ENCODE measurements at regions not wholly inside any gene's neighbourhood (a gene's known extent, or its start where the extent isn't known, plus 50 kb on each side); places are given as distances from the start of the nearest gene placed in this dataset.

GRCh38 chr2:114175507-114175906 is 266.9 kb upstream of the DPP10 start:
- H3K18ac ChIP-seq (ENCODE audit: low read length): no peak overlapping the region
- H3K27ac ChIP-seq (replicated peaks; ENCODE audit: low read length): no peak overlapping the region
- H2AK5ac ChIP-seq (ENCODE audit: low read depth, low read length): no peak overlapping the region
- H3K23ac ChIP-seq (ENCODE audit: low read depth, low read length, poor library complexity): no peak overlapping the region
- no peak overlapping the region for H2BK15ac ChIP-seq (ENCODE audit: low read length)
- no CpG with 5 or more reads among the region's 1 CpG for WGBS, 2 donors (ENCODE audit: extremely low coverage in 2 of 2, insufficient read length in 2 of 2, insufficient replicate concordance in 1 of 2)
- H3K79me1 ChIP-seq (ENCODE audit: low read depth, low read length): no peaks in the 10 kb centered on the region
- H3K4me1 ChIP-seq (ENCODE audit: control insufficient read depth in 2 of 2, insufficient read depth in 1 of 2, low read depth in 1 of 2, low read length in 2 of 2): peaks cover 0 to 2% of the 10 kb centered on the region in 2 donors
- no peaks in the 10 kb centered on the region for H3K27me3 ChIP-seq (ENCODE audit: control insufficient read depth in 3 of 3, insufficient read depth in 3 of 3, low read depth in 1 of 3, low read length in 3 of 3)
- no peak overlapping the region for H2BK120ac ChIP-seq (ENCODE audit: low read depth, low read length)
- H2BK12ac ChIP-seq (ENCODE audit: low read length): no peak overlapping the region
- H3K9me3 ChIP-seq (replicated peaks in 1 of 2; ENCODE audit: control insufficient read depth in 2 of 2, insufficient read depth in 1 of 2, low read depth in 1 of 2, low read length in 2 of 2): peaks cover 0 to 3% of the 10 kb centered on the region in 2 donors
- H2BK5ac ChIP-seq (ENCODE audit: low read length): no peak overlapping the region
- no peak overlapping the region for H2AFZ ChIP-seq (ENCODE audit: low read length)
- H3K14ac ChIP-seq (ENCODE audit: low read length): no peak overlapping the region
- H3K4ac ChIP-seq (ENCODE audit: low read length): no peak overlapping the region
- no peak overlapping the region for H3K4me2 ChIP-seq (ENCODE audit: insufficient read depth, low read length, poor library complexity, severe bottlenecking)
- H4K8ac ChIP-seq (ENCODE audit: low read depth, low read length): no peak overlapping the region
- H3K4me3 ChIP-seq (ENCODE audit: low read length in 2 of 2): no peak overlapping the region
- H3K9ac ChIP-seq (ENCODE audit: low read depth, low read length, poor library complexity): no peak overlapping the region
- H4K91ac ChIP-seq (ENCODE audit: low read depth, low read length, poor library complexity): no peak overlapping the region
- no peak for DNase-seq (ENCODE audit: low spot score)
- H3K36me3 ChIP-seq (replicated peaks in 1 of 2; ENCODE audit: control insufficient read depth in 2 of 2, insufficient read depth in 2 of 2, low read length in 2 of 2): no peaks in the 10 kb centered on the region

DNA sequence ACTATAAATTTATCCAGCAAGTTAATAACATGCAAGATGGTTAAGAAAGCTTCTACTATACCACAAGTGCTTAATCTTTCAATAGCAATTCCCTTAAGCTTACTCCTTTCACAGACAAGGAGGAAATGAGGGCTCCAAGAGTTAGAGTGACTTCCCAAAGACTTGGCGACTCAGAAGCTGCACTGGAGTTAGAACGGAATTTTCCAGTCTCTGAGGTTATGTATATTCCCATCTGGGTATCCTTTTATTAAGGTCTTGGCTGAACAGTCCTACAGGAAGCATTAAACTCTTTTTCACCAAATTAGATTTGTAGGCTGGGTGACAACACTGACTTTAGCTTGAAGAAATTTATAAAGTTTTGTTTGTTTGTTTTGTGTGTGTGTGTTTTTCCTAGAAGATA is 256.9 kb upstream of the DPP10 start:
- H2AK5ac ChIP-seq (ENCODE audit: low read depth, low read length): no peak overlapping the region
- no peak overlapping the region for H3K4ac ChIP-seq (ENCODE audit: low read length)
- H3K27me3 ChIP-seq (ENCODE audit: control insufficient read depth in 3 of 3, insufficient read depth in 3 of 3, low read depth in 1 of 3, low read length in 3 of 3): no peaks in the 10 kb centered on the region
- H2BK120ac ChIP-seq (ENCODE audit: low read depth, low read length): no peak overlapping the region
- WGBS, 2 donors (ENCODE audit: extremely low coverage in 2 of 2, insufficient read length in 2 of 2, insufficient replicate concordance in 1 of 2): no CpG with 5 or more reads among the region's 2 CpGs
- no peak overlapping the region for H2BK5ac ChIP-seq (ENCODE audit: low read length)
- H3K18ac ChIP-seq (ENCODE audit: low read length): no peak overlapping the region
- no peak overlapping the region for H2BK12ac ChIP-seq (ENCODE audit: low read length)
- H4K91ac ChIP-seq (ENCODE audit: low read depth, low read length, poor library complexity): no peak overlapping the region
- H3K4me2 ChIP-seq (ENCODE audit: insufficient read depth, low read length, poor library complexity, severe bottlenecking): no peak overlapping the region
- H2BK15ac ChIP-seq (ENCODE audit: low read length): no peak overlapping the region
- H3K4me3 ChIP-seq (ENCODE audit: low read length in 2 of 2): no peak overlapping the region
- no peak overlapping the region for H4K8ac ChIP-seq (ENCODE audit: low read depth, low read length)
- no peaks in the 10 kb centered on the region for H3K4me1 ChIP-seq (ENCODE audit: control insufficient read depth in 2 of 2, insufficient read depth in 1 of 2, low read depth in 1 of 2, low read length in 2 of 2)
- H2AFZ ChIP-seq (ENCODE audit: low read length): no peak overlapping the region
- no peak overlapping the region for H3K9ac ChIP-seq (ENCODE audit: low read depth, low read length, poor library complexity)
- no peaks in the 10 kb centered on the region for H3K79me1 ChIP-seq (ENCODE audit: low read depth, low read length)
- H3K23ac ChIP-seq (ENCODE audit: low read depth, low read length, poor library complexity): no peak overlapping the region
- no peak overlapping the region for H3K27ac ChIP-seq (replicated peaks; ENCODE audit: low read length)
- no peaks in the 10 kb centered on the region for H3K36me3 ChIP-seq (replicated peaks in 1 of 2; ENCODE audit: control insufficient read depth in 2 of 2, insufficient read depth in 2 of 2, low read length in 2 of 2)
- peaks cover 0 to 1% of the 10 kb centered on the region in 2 donors for H3K9me3 ChIP-seq (replicated peaks in 1 of 2; ENCODE audit: control insufficient read depth in 2 of 2, insufficient read depth in 1 of 2, low read depth in 1 of 2, low read length in 2 of 2)
- H3K14ac ChIP-seq (ENCODE audit: low read length): no peak overlapping the region
- no peak for DNase-seq (ENCODE audit: low spot score)

- no peaks in the 10 kb centered on the region for H3K9me3 ChIP-seq (replicated peaks in 1 of 2; ENCODE audit: control insufficient read depth in 2 of 2, insufficient read depth in 1 of 2, low read depth in 1 of 2, low read length in 2 of 2)
- H3K18ac ChIP-seq (ENCODE audit: low read length): no peak overlapping the region
- no peak overlapping the region for H3K14ac ChIP-seq (ENCODE audit: low read length)
- H2AK5ac ChIP-seq (ENCODE audit: low read depth, low read length): no peak overlapping the region
- H2BK5ac ChIP-seq (ENCODE audit: low read length): no peak overlapping the region
- WGBS, 2 donors (ENCODE audit: extremely low coverage in 2 of 2, insufficient read length in 2 of 2, insufficient replicate concordance in 1 of 2): no CpG with 5 or more reads among the region's 5 CpGs
- no peak overlapping the region for H4K91ac ChIP-seq (ENCODE audit: low read depth, low read length, poor library complexity)
- H2BK15ac ChIP-seq (ENCODE audit: low read length): no peak overlapping the region
- no peaks in the 10 kb centered on the region for H3K27me3 ChIP-seq (ENCODE audit: control insufficient read depth in 3 of 3, insufficient read depth in 3 of 3, low read depth in 1 of 3, low read length in 3 of 3)
- H2BK120ac ChIP-seq (ENCODE audit: low read depth, low read length): no peak overlapping the region
- no peak overlapping the region for H3K4me3 ChIP-seq (ENCODE audit: low read length in 2 of 2)
- no peaks in the 10 kb centered on the region for H3K79me1 ChIP-seq (ENCODE audit: low read depth, low read length)
- DNase-seq (ENCODE audit: low spot score): no peak
- H3K9ac ChIP-seq (ENCODE audit: low read depth, low read length, poor library complexity): no peak overlapping the region
- no peak overlapping the region for H3K23ac ChIP-seq (ENCODE audit: low read depth, low read length, poor library complexity)
- no peak overlapping the region for H2AFZ ChIP-seq (ENCODE audit: low read length)
- H2BK12ac ChIP-seq (ENCODE audit: low read length): no peak overlapping the region
- H3K4ac ChIP-seq (ENCODE audit: low read length): no peak overlapping the region
- H3K27ac ChIP-seq (replicated peaks; ENCODE audit: low read length): no peak overlapping the region
- no peak overlapping the region for H4K8ac ChIP-seq (ENCODE audit: low read depth, low read length)
- H3K4me2 ChIP-seq (ENCODE audit: insufficient read depth, low read length, poor library complexity, severe bottlenecking): no peak overlapping the region
- no peaks in the 10 kb centered on the region for H3K4me1 ChIP-seq (ENCODE audit: control insufficient read depth in 2 of 2, insufficient read depth in 1 of 2, low read depth in 1 of 2, low read length in 2 of 2)
- no peaks in the 10 kb centered on the region for H3K36me3 ChIP-seq (replicated peaks in 1 of 2; ENCODE audit: control insufficient read depth in 2 of 2, insufficient read depth in 2 of 2, low read length in 2 of 2)
Observed at GRCh38 chr2:114192362-114192761, 250.1 kb upstream of the DPP10 start.

DNA sequence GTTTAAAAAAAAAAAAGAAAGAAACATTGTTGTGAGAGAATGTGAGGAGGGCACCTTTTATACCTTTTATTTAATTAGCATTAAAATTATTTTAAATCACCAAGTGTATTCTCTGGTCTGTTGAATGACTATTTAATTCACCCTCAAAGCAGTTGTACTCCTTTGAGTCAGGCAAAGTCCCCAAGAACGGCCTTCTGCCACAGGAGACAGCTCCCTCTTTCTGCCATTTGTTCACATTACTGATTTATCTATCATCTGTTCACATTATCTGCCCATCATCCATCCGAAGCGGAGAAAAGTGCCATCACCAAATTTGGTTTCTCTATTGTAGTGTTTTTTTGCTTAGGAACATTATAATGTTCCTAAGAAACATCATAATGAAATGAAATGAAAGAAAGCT is 240.7 kb upstream of the DPP10 start:
- no peak overlapping the region for H2BK120ac ChIP-seq (ENCODE audit: low read depth, low read length)
- no peak overlapping the region for H3K4me3 ChIP-seq (ENCODE audit: low read length in 2 of 2)
- WGBS, 2 donors (ENCODE audit: extremely low coverage in 2 of 2, insufficient read length in 2 of 2, insufficient replicate concordance in 1 of 2): no CpG with 5 or more reads among the region's 3 CpGs
- no peak overlapping the region for H2BK15ac ChIP-seq (ENCODE audit: low read length)
- no peak overlapping the region for H3K4me2 ChIP-seq (ENCODE audit: insufficient read depth, low read length, poor library complexity, severe bottlenecking)
- no peak overlapping the region for H4K8ac ChIP-seq (ENCODE audit: low read depth, low read length)
- peaks cover 0 to 5% of the 10 kb centered on the region in 2 donors for H3K9me3 ChIP-seq (replicated peaks in 1 of 2; ENCODE audit: control insufficient read depth in 2 of 2, insufficient read depth in 1 of 2, low read depth in 1 of 2, low read length in 2 of 2)
- H4K91ac ChIP-seq (ENCODE audit: low read depth, low read length, poor library complexity): no peak overlapping the region
- H2BK5ac ChIP-seq (ENCODE audit: low read length): no peak overlapping the region
- no peak overlapping the region for H3K9ac ChIP-seq (ENCODE audit: low read depth, low read length, poor library complexity)
- no peak overlapping the region for H3K23ac ChIP-seq (ENCODE audit: low read depth, low read length, poor library complexity)
- H2BK12ac ChIP-seq (ENCODE audit: low read length): no peak overlapping the region
- H3K14ac ChIP-seq (ENCODE audit: low read length): no peak overlapping the region
- H3K18ac ChIP-seq (ENCODE audit: low read length): no peak overlapping the region
- H3K79me1 ChIP-seq (ENCODE audit: low read depth, low read length): no peaks in the 10 kb centered on the region
- H3K4ac ChIP-seq (ENCODE audit: low read length): no peak overlapping the region
- no peaks in the 10 kb centered on the region for H3K27me3 ChIP-seq (ENCODE audit: control insufficient read depth in 3 of 3, insufficient read depth in 3 of 3, low read depth in 1 of 3, low read length in 3 of 3)
- no peak overlapping the region for H2AFZ ChIP-seq (ENCODE audit: low read length)
- H2AK5ac ChIP-seq (ENCODE audit: low read depth, low read length): no peak overlapping the region
- no peak overlapping the region for H3K27ac ChIP-seq (replicated peaks; ENCODE audit: low read length)
- DNase-seq (ENCODE audit: low spot score): no peak
- H3K4me1 ChIP-seq (ENCODE audit: control insufficient read depth in 2 of 2, insufficient read depth in 1 of 2, low read depth in 1 of 2, low read length in 2 of 2): no peaks in the 10 kb centered on the region
- no peaks in the 10 kb centered on the region for H3K36me3 ChIP-seq (replicated peaks in 1 of 2; ENCODE audit: control insufficient read depth in 2 of 2, insufficient read depth in 2 of 2, low read length in 2 of 2)

All from neuronal stem cell (in vitro differentiated cells).